WTC11 (cell line): ENCODE measurements at regions not wholly inside any gene's neighbourhood (a gene's known extent, or its start where the extent isn't known, plus 50 kb on each side); places are given as distances from the start of the nearest gene placed in this dataset.
"Not testable (repeated sequence)": the region's sequence is repeated elsewhere in the genome, so short reads cannot be mapped to it uniquely, and the experiment has no call there.

Experiments used
- CREB1 ChIP-seq: sonication (generic); formaldehyde crosslinking; IDR thresholded peaks from 2 replicates; pipeline ENCODE4 v1.8.0; 2023; ENCODE audit warnings: mild to moderate bottlenecking, missing genetic modification reagents
- KAT7 ChIP-seq: sonication (generic); formaldehyde crosslinking; IDR thresholded peaks from 2 replicates; pipeline ENCODE4 v1.8.1; 2023; ENCODE audit warnings: missing genetic modification reagents, mild to moderate bottlenecking, borderline replicate concordance
- NFYB ChIP-seq: sonication (generic); formaldehyde crosslinking; conservative IDR thresholded peaks from 2 replicates; pipeline ENCODE4 v1.8.0; 2022; ENCODE audit warnings: low read depth, missing genetic modification reagents
- NR3C1 ChIP-seq: sonication (generic); formaldehyde crosslinking; conservative IDR thresholded peaks from 2 replicates; pipeline ENCODE4 v1.8.1; 2023; ENCODE audit warnings: low read depth, mild to moderate bottlenecking, missing genetic modification reagents
- TF ChIP-seq, protein P1 (sequence below): fragments of 200-600 bp; IDR thresholded peaks from 2 replicates; pipeline ENCODE4 v1.8.0; 2022; ENCODE audit warnings: antibody characterized with exemption
- TF ChIP-seq, protein P2 (sequence below): sonication (generic); formaldehyde crosslinking; IDR thresholded peaks from 2 replicates; pipeline ENCODE4 v1.8.1; 2023; ENCODE audit warnings: mild to moderate bottlenecking, missing genetic modification reagents, moderate library complexity
- TF ChIP-seq, protein P3 (sequence below): sonication (generic); formaldehyde crosslinking; conservative IDR thresholded peaks from 2 replicates; pipeline ENCODE4 v1.8.1; 2023; ENCODE audit warnings: mild to moderate bottlenecking, low read depth, missing genetic modification reagents, moderate library complexity
- TF ChIP-seq, protein P4 (sequence below): sonication (generic); formaldehyde crosslinking; IDR thresholded peaks from 2 replicates; pipeline ENCODE4 v1.8.0; 2022; ENCODE audit warnings: mild to moderate bottlenecking, missing genetic modification reagents

DNA sequence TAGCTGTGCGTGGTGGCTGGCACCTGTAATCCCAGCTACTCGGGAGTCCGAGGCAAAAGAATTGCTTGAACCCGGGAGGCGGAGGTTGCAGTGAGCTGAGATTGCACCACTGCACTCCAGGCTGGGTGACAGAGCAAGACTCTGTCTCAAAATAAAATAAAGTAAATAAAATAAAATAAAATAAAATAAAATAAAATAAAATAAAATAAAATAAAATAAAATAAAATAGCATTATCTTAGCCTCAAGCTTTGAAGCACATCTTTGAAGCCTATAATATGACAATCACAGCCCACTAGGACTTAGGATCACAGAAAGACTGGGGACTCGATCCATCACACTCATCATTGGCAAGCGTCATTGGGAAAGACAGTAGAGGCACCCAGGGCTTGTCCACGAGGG, 349.1 kb downstream of the SHANK2 start:
- TF ChIP-seq, protein P1, sequence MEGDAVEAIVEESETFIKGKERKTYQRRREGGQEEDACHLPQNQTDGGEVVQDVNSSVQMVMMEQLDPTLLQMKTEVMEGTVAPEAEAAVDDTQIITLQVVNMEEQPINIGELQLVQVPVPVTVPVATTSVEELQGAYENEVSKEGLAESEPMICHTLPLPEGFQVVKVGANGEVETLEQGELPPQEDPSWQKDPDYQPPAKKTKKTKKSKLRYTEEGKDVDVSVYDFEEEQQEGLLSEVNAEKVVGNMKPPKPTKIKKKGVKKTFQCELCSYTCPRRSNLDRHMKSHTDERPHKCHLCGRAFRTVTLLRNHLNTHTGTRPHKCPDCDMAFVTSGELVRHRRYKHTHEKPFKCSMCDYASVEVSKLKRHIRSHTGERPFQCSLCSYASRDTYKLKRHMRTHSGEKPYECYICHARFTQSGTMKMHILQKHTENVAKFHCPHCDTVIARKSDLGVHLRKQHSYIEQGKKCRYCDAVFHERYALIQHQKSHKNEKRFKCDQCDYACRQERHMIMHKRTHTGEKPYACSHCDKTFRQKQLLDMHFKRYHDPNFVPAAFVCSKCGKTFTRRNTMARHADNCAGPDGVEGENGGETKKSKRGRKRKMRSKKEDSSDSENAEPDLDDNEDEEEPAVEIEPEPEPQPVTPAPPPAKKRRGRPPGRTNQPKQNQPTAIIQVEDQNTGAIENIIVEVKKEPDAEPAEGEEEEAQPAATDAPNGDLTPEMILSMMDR = not testable (repeated sequence)
- not testable (repeated sequence) for TF ChIP-seq KAT7; NR3C1; NFYB; CREB1 (CRISPR knock-in tag)
- TF ChIP-seq, protein P2, sequence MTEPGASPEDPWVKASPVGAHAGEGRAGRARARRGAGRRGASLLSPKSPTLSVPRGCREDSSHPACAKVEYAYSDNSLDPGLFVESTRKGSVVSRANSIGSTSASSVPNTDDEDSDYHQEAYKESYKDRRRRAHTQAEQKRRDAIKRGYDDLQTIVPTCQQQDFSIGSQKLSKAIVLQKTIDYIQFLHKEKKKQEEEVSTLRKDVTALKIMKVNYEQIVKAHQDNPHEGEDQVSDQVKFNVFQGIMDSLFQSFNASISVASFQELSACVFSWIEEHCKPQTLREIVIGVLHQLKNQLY = not testable (repeated sequence)
- TF ChIP-seq, protein P3, sequence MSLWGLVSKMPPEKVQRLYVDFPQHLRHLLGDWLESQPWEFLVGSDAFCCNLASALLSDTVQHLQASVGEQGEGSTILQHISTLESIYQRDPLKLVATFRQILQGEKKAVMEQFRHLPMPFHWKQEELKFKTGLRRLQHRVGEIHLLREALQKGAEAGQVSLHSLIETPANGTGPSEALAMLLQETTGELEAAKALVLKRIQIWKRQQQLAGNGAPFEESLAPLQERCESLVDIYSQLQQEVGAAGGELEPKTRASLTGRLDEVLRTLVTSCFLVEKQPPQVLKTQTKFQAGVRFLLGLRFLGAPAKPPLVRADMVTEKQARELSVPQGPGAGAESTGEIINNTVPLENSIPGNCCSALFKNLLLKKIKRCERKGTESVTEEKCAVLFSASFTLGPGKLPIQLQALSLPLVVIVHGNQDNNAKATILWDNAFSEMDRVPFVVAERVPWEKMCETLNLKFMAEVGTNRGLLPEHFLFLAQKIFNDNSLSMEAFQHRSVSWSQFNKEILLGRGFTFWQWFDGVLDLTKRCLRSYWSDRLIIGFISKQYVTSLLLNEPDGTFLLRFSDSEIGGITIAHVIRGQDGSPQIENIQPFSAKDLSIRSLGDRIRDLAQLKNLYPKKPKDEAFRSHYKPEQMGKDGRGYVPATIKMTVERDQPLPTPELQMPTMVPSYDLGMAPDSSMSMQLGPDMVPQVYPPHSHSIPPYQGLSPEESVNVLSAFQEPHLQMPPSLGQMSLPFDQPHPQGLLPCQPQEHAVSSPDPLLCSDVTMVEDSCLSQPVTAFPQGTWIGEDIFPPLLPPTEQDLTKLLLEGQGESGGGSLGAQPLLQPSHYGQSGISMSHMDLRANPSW (CRISPR knock-in tag) = not testable (repeated sequence)
- TF ChIP-seq, protein P4, sequence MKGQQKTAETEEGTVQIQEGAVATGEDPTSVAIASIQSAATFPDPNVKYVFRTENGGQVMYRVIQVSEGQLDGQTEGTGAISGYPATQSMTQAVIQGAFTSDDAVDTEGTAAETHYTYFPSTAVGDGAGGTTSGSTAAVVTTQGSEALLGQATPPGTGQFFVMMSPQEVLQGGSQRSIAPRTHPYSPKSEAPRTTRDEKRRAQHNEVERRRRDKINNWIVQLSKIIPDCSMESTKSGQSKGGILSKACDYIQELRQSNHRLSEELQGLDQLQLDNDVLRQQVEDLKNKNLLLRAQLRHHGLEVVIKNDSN = not testable (repeated sequence)
